Breast epithelium (tissue), 4 donors: ENCODE measurements at regions not wholly inside any gene's neighbourhood (a gene's known extent, or its start where the extent isn't known, plus 50 kb on each side); places are given as distances from the start of the nearest gene placed in this dataset.

Experiments
- DNase-seq, 2 donors: peaks; one replicate each; pipeline ENCODE4 v3.0.0-alpha.2; 2019; ENCODE audit warnings: low spot score in 2 of 2
- H3K27ac ChIP-seq, 2 donors: fragments of 200-600 bp; sonication (generic) in 1 of 2; one replicate each; pipeline ENCODE4 v1.5.1; 2016 to 2019; ENCODE audit warnings: mild to moderate bottlenecking in 1 of 2
- H3K27me3 ChIP-seq, 2 donors: fragments of 200-600 bp; sonication (generic) in 1 of 2; one replicate each; pipeline versions ENCODE4 v1.5.1 to v1.6.0; 2017 to 2019; ENCODE audit warnings: control low read depth in 1 of 2, mild to moderate bottlenecking in 1 of 2
- H3K36me3 ChIP-seq: fragments of 200-600 bp; one replicate; pipeline ENCODE4 v1.5.1; 2019
- H3K4me1 ChIP-seq, 2 donors: fragments of 200-600 bp; sonication (generic); one replicate each; pipeline ENCODE4 v1.5.1; 2016 to 2019; ENCODE audit warnings: control low read depth in 1 of 2
- H3K4me3 ChIP-seq, 3 donors: fragments of 200-600 bp; sonication (generic); 1 replicate in 2 of 3; 2 replicates in 1 of 3; pipeline ENCODE4 v1.5.1; 2016 to 2019; ENCODE audit warnings: mild to moderate bottlenecking in 3 of 3, moderate library complexity in 2 of 3
- H3K9me3 ChIP-seq, 2 donors: fragments of 200-600 bp; sonication (generic) in 1 of 2; one replicate each; pipeline ENCODE4 v1.5.1; 2016 to 2019; ENCODE audit warnings: control low read depth in 1 of 2
- POLR2A ChIP-seq: fragments of 450-650 bp; IDR thresholded peaks from one replicate; pipeline ENCODE4 v1.6.1; 2016; ENCODE audit warnings: antibody characterized with exemption, mild to moderate bottlenecking, moderate library complexity
- POLR2AphosphoS5 ChIP-seq, 3 donors: sonication (generic); formaldehyde crosslinking; IDR thresholded peaks; one replicate each; pipeline ENCODE4 v1.6.1; 2017; ENCODE audit warnings: antibody characterized with exemption in 3 of 3
- intact Hi-C: fragments of 100-400 bp; cut with DNase I; formaldehyde crosslinking; loops from one replicate; pipeline ENCODE4 v1.15.1; 2023; ENCODE audit warnings: low total_unique reads
- TF ChIP-seq, protein P1 (sequence below), 3 donors: fragments of 450-650 bp; IDR thresholded peaks; one replicate each; pipeline ENCODE4 v1.5.1; 2016 to 2017; ENCODE audit warnings: antibody characterized with exemption in 3 of 3, mild to moderate bottlenecking in 3 of 3, moderate library complexity in 3 of 3

DNA sequence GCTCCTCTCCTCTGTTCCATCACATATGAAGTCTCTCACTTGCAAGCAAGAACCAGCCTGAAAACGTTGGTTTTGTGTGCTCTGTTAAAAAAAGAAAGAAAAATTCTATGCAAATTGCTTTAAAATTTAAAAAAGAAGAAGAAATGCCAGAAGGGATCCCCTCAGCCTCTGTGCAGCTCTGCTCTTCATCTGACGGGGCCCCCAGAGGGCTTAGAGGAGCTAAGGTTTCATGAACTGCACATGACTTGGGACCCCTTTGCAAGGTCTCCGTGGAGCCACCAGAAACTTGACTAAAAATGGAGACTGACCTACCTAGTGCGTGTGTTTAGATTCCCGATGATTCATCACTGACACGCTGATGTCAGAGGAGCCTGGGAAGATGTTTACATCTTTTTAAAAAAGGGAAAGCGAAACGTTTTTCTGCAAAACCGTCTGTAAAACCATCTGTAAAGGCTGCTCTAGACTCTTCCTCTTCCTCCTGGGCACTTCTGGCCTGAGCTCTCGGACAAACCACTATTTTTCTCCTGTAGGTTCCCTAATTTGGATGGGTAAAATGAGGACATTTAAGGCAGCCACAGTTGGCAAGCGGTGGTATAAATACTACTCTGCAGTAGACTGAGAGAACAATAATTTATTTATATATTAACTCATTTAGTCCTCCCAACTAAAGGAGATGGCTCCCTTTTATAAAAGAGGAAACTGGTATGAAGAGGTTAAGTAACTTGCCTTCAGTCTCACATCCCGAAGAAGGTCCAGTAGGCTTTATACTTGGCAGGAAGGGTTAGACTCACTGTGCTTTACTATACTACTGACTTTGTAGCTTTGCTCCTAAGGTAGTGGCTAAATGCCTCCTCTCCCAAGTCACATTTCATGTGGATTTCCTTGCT is 67.2 kb upstream of the POLG start:
- TF ChIP-seq POLR2AphosphoS5 (IDR thresholded peaks at IDR 0.05) (no peak), POLR2A (no peak)
- TF ChIP-seq, protein P1, sequence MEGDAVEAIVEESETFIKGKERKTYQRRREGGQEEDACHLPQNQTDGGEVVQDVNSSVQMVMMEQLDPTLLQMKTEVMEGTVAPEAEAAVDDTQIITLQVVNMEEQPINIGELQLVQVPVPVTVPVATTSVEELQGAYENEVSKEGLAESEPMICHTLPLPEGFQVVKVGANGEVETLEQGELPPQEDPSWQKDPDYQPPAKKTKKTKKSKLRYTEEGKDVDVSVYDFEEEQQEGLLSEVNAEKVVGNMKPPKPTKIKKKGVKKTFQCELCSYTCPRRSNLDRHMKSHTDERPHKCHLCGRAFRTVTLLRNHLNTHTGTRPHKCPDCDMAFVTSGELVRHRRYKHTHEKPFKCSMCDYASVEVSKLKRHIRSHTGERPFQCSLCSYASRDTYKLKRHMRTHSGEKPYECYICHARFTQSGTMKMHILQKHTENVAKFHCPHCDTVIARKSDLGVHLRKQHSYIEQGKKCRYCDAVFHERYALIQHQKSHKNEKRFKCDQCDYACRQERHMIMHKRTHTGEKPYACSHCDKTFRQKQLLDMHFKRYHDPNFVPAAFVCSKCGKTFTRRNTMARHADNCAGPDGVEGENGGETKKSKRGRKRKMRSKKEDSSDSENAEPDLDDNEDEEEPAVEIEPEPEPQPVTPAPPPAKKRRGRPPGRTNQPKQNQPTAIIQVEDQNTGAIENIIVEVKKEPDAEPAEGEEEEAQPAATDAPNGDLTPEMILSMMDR (IDR thresholded peaks at IDR 0.05) = no peak
- Histone ChIP-seq H3K4me3 (no peak overlapping the region), H3K36me3 (no peaks in the 10 kb centered on the region), H3K27ac (no peak overlapping the region), H3K9me3 (no peaks in the 10 kb centered on the region), H3K4me1 (peaks cover 9 to 12% of the 10 kb centered on the region in 2 donors), H3K27me3 (peaks cover 2 to 87% of the 10 kb centered on the region in 2 donors)
- no peak for DNase-seq
- intact Hi-C loops = loop anchor here (5.0 kb wide), 1 partner anchor 645 kb away; no protein-coding TSS in a partner anchor

DNA sequence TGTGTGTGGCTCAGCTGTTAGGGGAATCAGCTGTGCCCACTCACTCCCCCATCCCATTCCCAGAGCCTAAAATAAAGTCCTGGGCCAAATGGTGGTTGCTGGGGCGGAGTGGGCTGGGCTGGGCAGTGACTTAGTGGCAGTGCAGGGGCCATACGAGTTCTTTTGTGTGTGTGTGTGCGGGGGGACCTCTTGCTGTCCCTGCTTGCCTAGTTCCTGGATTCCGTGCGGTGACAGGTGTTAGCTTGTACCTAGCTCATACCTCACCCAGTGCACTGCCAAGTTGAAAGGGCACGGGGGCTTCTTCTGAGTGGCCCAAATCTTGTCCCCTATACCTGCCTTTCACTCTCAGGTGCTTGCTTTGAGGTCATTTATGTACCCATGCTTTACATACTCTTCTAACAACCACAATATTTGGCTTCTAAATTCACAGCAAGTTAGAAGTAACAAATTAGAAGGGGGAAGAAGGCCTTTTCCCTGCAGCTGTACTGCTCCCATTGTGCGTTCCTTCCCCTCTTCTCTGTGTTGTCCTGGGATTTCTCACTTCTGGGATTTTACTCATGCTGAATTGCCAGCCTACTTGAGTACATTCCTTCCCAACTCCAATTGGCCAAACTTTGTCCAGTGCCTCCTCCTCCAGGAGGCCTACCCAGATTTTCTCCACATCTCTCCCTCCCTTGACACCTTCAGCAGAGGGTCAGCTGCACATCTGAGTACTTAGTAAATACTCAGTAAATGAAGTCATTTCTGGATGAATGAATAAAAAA is 66.3 kb upstream of the POLG start:
- Histone ChIP-seq H3K4me3 (no peak overlapping the region), H3K36me3 (no peaks in the 10 kb centered on the region), H3K27ac (no peak overlapping the region), H3K27me3 (peaks cover 2 to 78% of the 10 kb centered on the region in 2 donors), H3K9me3 (no peaks in the 10 kb centered on the region), H3K4me1 (peaks cover 9 to 12% of the 10 kb centered on the region in 2 donors)
- no peak for DNase-seq
- intact Hi-C loops = loop anchor here (5.0 kb wide), 1 partner anchor 644 kb away; no protein-coding TSS in a partner anchor
- no peak for TF ChIP-seq POLR2A
- no peak for TF ChIP-seq POLR2AphosphoS5 (IDR thresholded peaks at IDR 0.05)
- TF ChIP-seq, protein P1 (IDR thresholded peaks at IDR 0.05) = no peak

DNA sequence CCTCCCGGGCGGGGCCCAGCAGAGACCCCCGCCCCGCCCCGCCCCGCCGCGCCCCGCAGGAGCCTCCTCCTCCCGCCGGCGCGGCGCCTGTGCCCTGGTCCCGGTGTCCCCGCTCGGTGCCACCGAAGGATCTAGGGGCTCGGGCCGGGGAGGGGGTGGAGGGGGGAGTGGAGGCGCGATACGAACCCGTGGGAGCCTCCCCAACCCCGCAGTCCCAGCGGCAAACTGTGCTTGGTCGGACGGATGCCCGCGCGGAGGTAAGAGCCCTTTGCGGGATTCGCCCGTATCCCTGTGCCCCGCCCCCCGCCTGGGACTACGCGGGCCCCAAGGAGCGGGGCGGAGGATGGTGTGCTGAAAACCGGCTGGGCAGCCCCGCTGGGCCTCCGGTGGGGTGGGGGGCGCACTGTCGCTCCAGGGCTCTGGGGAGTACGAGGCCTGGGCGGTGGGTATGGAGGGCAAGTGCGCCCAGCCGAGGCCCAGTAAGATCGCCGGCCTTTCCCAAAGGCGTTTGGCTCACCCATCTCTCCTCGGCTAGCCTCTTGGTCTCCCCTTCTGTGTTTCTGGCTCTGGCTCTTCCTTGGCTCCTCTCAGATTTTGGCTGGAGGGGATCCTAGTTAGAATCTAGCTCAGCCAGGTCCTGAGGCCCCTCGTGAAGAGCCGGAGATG is 65.6 kb upstream of the POLG start:
- no peak overlapping the region for H3K27ac ChIP-seq
- peaks cover 2 to 71% of the 10 kb centered on the region in 2 donors for H3K27me3 ChIP-seq
- no peaks in the 10 kb centered on the region for H3K36me3 ChIP-seq
- TF ChIP-seq, protein P1 (IDR thresholded peaks at IDR 0.05) = no peak
- no peak for TF ChIP-seq POLR2AphosphoS5 (IDR thresholded peaks at IDR 0.05)
- TF ChIP-seq POLR2A = no peak
- intact Hi-C loops = loop anchor here (5.0 kb wide), 1 partner anchor 643 kb away; no protein-coding TSS in a partner anchor
- no peak for DNase-seq
- peak overlapping the region in 2 of 3 donors; percentile 53 to 68 for H3K4me3 ChIP-seq
- H3K9me3 ChIP-seq = no peaks in the 10 kb centered on the region
- H3K4me1 ChIP-seq = peaks cover 9 to 12% of the 10 kb centered on the region in 2 donors

DNA sequence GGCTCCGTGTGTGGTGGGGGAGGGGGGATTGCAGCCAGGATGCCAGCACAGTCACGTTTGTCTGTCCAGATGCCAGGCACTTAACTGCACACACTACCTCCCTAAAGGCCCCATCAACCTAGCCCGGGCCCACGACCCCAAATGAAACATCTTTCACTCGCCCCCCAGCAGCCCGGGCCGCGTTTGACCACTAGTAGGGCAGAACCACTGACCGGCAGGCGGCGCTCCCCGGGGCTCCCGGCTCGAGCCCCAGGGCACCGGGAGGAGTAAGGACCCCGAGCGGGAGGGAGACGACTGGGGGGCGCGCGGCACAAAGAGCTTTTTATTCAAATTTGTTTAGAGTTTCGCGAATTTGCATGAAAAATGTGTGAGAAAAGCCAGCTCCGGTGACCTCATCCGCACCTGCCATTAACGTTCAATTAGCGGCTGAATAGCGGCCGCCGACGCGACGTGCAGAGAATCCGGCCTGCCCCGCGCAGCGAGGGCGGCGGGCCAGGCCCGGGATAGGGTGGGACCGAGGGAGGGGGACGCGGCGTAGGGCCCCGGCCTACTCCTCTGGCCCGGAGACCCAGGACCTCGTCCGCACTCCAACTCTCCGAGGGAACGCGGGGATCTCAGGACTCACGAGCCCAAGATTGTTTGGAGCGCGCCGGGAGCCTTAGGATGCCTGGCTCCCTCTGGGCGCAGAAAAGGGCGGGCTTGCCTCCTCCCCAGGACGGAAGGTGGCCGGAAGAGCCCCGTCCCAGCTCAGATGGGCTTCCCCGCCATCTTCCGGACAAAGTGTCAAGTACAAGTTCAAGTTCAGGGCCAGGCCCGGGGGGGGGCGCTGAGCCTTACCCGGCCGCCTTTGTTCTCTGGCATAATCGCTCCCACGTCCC is 64.9 kb upstream of the POLG start:
- Histone ChIP-seq H3K27me3 (peaks cover 2 to 63% of the 10 kb centered on the region in 2 donors), H3K36me3 (no peaks in the 10 kb centered on the region), H3K4me1 (peaks cover 9 to 12% of the 10 kb centered on the region in 2 donors), H3K9me3 (no peaks in the 10 kb centered on the region), H3K27ac (no peak overlapping the region), H3K4me3 (peak overlapping the region in 2 of 3 donors; percentile 53 to 68)
- TF ChIP-seq, protein P1 (IDR thresholded peaks at IDR 0.05) = peak in 1 of 3 donors; percentile 14
- no peak for TF ChIP-seq POLR2AphosphoS5 (IDR thresholded peaks at IDR 0.05)
- intact Hi-C loops = loop anchor here (5.0 kb wide), 1 partner anchor 642 kb away; no protein-coding TSS in a partner anchor
- DNase-seq = no peak
